Stimulated activated memory B cell treated with anti-CD40 and anti-IgM and Interleukin-4, amounts not matched to agents 10 μg/mL and 1 μg/mL and 100 μg/mL, for 72 hours (primary cell): ENCODE measurements at regions not wholly inside any gene's neighbourhood (a gene's known extent, or its start where the extent isn't known, plus 50 kb on each side); places are given as distances from the start of the nearest gene placed in this dataset.
A peak's percentile ranks its signal among the peaks of the same experiment; 100 is the strongest.

Source experiments
- ATAC-seq: fragments of 150-1000 bp; cut with Tn5 transposase; 2 replicates; pipeline ENCODE4 v1.10.0; 2021
- H3K27ac Mint-ChIP-seq: one replicate; pipeline ENCODE4 v1.8.0; 2022; ENCODE audit warnings: mild to moderate bottlenecking, mixed read lengths
- H3K27me3 Mint-ChIP-seq: one replicate; pipeline ENCODE4 v1.8.0; 2022; ENCODE audit warnings: mixed read lengths
- H3K36me3 Mint-ChIP-seq: one replicate; pipeline ENCODE4 v1.8.0; 2022; ENCODE audit warnings: mixed read lengths
- H3K4me1 Mint-ChIP-seq: one replicate; pipeline ENCODE4 v1.8.0; 2022; ENCODE audit warnings: mixed read lengths
- H3K4me3 Mint-ChIP-seq: one replicate; pipeline ENCODE4 v1.8.0; 2022; ENCODE audit warnings: mild to moderate bottlenecking, moderate library complexity, mixed read lengths
- H3K9me3 Mint-ChIP-seq: one replicate; pipeline ENCODE4 v1.8.0; 2022; ENCODE audit warnings: mixed read lengths

- Mint-ChIP-seq H3K27me3 (no peaks in the 10 kb centered on the region), H3K36me3 (no peaks in the 10 kb centered on the region), H3K4me1 (peaks cover 59% of the 10 kb centered on the region), H3K9me3 (no peaks in the 10 kb centered on the region), H3K4me3 (no peak overlapping the region), H3K27ac (no peak overlapping the region)
- ATAC-seq, result peak; percentile 80
Observed at GRCh38 chr21:14877581-14878228, 187.1 kb downstream of the NRIP1 start.

GRCh38 chr21:14876524-14876840 lies 188.3 kb downstream of the NRIP1 start:
- Mint-ChIP-seq H3K27me3 (no peaks in the 10 kb centered on the region), H3K4me1 (peaks cover 61% of the 10 kb centered on the region), H3K27ac (no peak overlapping the region), H3K9me3 (no peaks in the 10 kb centered on the region), H3K4me3 (no peak overlapping the region), H3K36me3 (no peaks in the 10 kb centered on the region)
- ATAC-seq, result no peak

- peak; percentile 85 for ATAC-seq
- Mint-ChIP-seq H3K4me3 (no peak overlapping the region), H3K27ac (peak overlapping the region; percentile 20), H3K4me1 (peaks cover 64% of the 10 kb centered on the region), H3K36me3 (no peaks in the 10 kb centered on the region), H3K27me3 (no peaks in the 10 kb centered on the region), H3K9me3 (no peaks in the 10 kb centered on the region)
Observed at GRCh38 chr21:14875704-14876523, 188.9 kb downstream of the NRIP1 start.

- Mint-ChIP-seq H3K4me1 (peaks cover 65% of the 10 kb centered on the region), H3K9me3 (no peaks in the 10 kb centered on the region), H3K36me3 (no peaks in the 10 kb centered on the region), H3K4me3 (no peak overlapping the region), H3K27me3 (no peaks in the 10 kb centered on the region), H3K27ac (no peak overlapping the region)
- no peak for ATAC-seq
Observed at GRCh38 chr21:14875186-14875585, 189.6 kb downstream of the NRIP1 start.

- no peak for ATAC-seq
- H3K9me3 Mint-ChIP-seq, result no peaks in the 10 kb centered on the region
- H3K27me3 Mint-ChIP-seq, result no peaks in the 10 kb centered on the region
- peaks cover 64% of the 10 kb centered on the region for H3K4me1 Mint-ChIP-seq
- H3K36me3 Mint-ChIP-seq, result no peaks in the 10 kb centered on the region
- no peak overlapping the region for H3K27ac Mint-ChIP-seq
- H3K4me3 Mint-ChIP-seq, result no peak overlapping the region
Observed at GRCh38 chr21:14874379-14874778, 190.4 kb downstream of the NRIP1 start.

GRCh38 chr21:14871861-14872260 lies 192.9 kb downstream of the NRIP1 start:
- no peak overlapping the region for H3K4me3 Mint-ChIP-seq
- H3K4me1 Mint-ChIP-seq, result peaks cover 49% of the 10 kb centered on the region
- ATAC-seq, result no peak
- H3K27ac Mint-ChIP-seq, result no peak overlapping the region
- H3K36me3 Mint-ChIP-seq, result no peaks in the 10 kb centered on the region
- no peaks in the 10 kb centered on the region for H3K27me3 Mint-ChIP-seq
- no peaks in the 10 kb centered on the region for H3K9me3 Mint-ChIP-seq

- no peak overlapping the region for H3K4me3 Mint-ChIP-seq
- no peak overlapping the region for H3K27ac Mint-ChIP-seq
- H3K9me3 Mint-ChIP-seq, result no peaks in the 10 kb centered on the region
- peaks cover 49% of the 10 kb centered on the region for H3K4me1 Mint-ChIP-seq
- no peak for ATAC-seq
- H3K27me3 Mint-ChIP-seq, result no peaks in the 10 kb centered on the region
- H3K36me3 Mint-ChIP-seq, result no peaks in the 10 kb centered on the region
Observed at GRCh38 chr21:14870853-14871149, 194.0 kb downstream of the NRIP1 start.

GRCh38 chr21:14869984-14870852 lies 194.6 kb downstream of the NRIP1 start:
- no peaks in the 10 kb centered on the region for H3K36me3 Mint-ChIP-seq
- no peaks in the 10 kb centered on the region for H3K9me3 Mint-ChIP-seq
- no peaks in the 10 kb centered on the region for H3K27me3 Mint-ChIP-seq
- peak overlapping the region; percentile 58 for H3K4me3 Mint-ChIP-seq
- peak; percentile 71 for ATAC-seq
- H3K4me1 Mint-ChIP-seq, result peaks cover 44% of the 10 kb centered on the region
- no peak overlapping the region for H3K27ac Mint-ChIP-seq

GRCh38 chr21:14866859-14867765 lies 197.7 kb downstream of the NRIP1 start:
- H3K4me1 Mint-ChIP-seq, result peaks cover 60% of the 10 kb centered on the region
- H3K4me3 Mint-ChIP-seq, result no peak overlapping the region
- ATAC-seq, result no peak
- no peaks in the 10 kb centered on the region for H3K27me3 Mint-ChIP-seq
- H3K36me3 Mint-ChIP-seq, result no peaks in the 10 kb centered on the region
- H3K27ac Mint-ChIP-seq, result no peak overlapping the region
- no peaks in the 10 kb centered on the region for H3K9me3 Mint-ChIP-seq

GRCh38 chr21:14864211-14865021 lies 200.4 kb downstream of the NRIP1 start:
- Mint-ChIP-seq H3K36me3 (no peaks in the 10 kb centered on the region), H3K27ac (no peak overlapping the region)

GRCh38 chr21:14863745-14864210 lies 201.0 kb downstream of the NRIP1 start:
- Mint-ChIP-seq H3K4me1 (peaks cover 41% of the 10 kb centered on the region), H3K27me3 (no peaks in the 10 kb centered on the region), H3K9me3 (peaks cover 3% of the 10 kb centered on the region), H3K27ac (no peak overlapping the region), H3K36me3 (no peaks in the 10 kb centered on the region), H3K4me3 (no peak overlapping the region)
- ATAC-seq, result no peak

More at GRCh38 chr21:14864211-14865021, 200.4 kb downstream of the NRIP1 start:
- no peak overlapping the region for H3K4me3 Mint-ChIP-seq
- peak; percentile 78 for ATAC-seq
- no peaks in the 10 kb centered on the region for H3K27me3 Mint-ChIP-seq
- peaks cover 47% of the 10 kb centered on the region for H3K4me1 Mint-ChIP-seq
- peaks cover 3% of the 10 kb centered on the region for H3K9me3 Mint-ChIP-seq

- Mint-ChIP-seq H3K4me3 (no peak overlapping the region), H3K27me3 (no peaks in the 10 kb centered on the region), H3K27ac (peak overlapping the region; percentile 31), H3K4me1 (peaks cover 36% of the 10 kb centered on the region), H3K36me3 (no peaks in the 10 kb centered on the region), H3K9me3 (peaks cover 3% of the 10 kb centered on the region)
- ATAC-seq, result no peak
Observed at GRCh38 chr21:14862794-14863720, 201.7 kb downstream of the NRIP1 start.

GRCh38 chr21:14858311-14858710 lies 206.5 kb downstream of the NRIP1 start:
- Mint-ChIP-seq H3K4me3 (no peak overlapping the region), H3K27ac (no peak overlapping the region), H3K36me3 (no peaks in the 10 kb centered on the region), H3K27me3 (no peaks in the 10 kb centered on the region), H3K9me3 (peaks cover 6% of the 10 kb centered on the region), H3K4me1 (peaks cover 15% of the 10 kb centered on the region)
- no peak for ATAC-seq
